Left kidney (tissue), 1 donor: ENCODE measurements at regions not wholly inside any gene's neighbourhood (a gene's known extent, or its start where the extent isn't known, plus 50 kb on each side); places are given as distances from the start of the nearest gene placed in this dataset.
"Not testable (repeated sequence)": the region's sequence is repeated elsewhere in the genome, so short reads cannot be mapped to it uniquely, and the experiment has no call there.

Source experiments
- DNase-seq: peaks from one replicate; pipeline ENCODE4 v3.0.0-alpha.2; 2013

DNA sequence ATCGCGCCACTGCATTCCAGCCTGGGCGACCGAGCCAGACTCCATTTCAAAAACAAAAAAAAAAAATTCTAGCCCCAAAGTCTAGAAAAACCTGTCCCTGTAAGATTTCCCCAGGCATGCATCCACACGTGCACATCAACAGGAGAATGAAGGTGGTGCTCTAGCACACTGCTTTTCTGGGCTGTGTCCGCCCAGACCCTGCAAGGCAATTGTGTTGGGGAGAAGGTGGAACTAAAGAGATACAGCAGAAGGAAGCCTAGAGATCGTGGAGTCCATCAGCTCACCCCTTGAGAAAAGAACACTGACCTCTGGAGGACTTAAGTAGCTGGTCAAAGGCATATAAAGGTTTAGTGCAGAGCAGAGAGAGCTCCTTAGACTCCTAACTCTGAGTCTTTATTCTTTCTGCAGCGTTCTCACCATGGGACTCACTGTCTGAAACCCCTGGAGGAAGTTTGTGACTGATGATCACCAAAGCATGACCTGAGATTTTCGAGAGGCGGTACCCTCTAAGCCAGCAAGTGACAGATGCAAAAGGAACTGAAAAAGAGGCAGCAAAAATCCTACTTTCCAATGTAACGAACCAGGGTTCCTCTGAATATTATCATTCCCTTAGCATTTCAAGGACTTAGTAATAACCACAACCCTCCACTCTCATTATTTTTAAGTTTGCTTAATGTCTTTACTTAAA is 179.8 kb downstream of the MEX3B start:
- DNase-seq = no peak

DNA sequence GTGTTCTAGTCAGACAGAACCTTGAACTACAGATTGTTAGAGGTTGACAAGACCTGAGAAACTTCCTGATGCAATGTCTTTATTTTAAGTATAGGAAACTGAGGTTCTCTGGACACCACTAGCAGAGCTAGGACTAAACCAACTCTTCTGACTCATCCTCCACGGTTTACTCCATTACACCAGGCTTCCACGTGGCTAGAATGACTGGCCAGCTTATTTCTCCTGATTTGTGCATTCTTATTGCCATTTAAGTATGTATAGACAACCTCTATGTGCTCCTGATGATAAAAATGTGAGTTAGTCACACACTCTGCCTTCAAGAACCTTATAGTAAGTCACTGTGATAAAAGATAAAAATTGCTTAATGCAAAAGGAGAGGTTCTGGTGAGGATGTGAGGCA is 182.7 kb downstream of the MEX3B start:
- no peak for DNase-seq

DNA sequence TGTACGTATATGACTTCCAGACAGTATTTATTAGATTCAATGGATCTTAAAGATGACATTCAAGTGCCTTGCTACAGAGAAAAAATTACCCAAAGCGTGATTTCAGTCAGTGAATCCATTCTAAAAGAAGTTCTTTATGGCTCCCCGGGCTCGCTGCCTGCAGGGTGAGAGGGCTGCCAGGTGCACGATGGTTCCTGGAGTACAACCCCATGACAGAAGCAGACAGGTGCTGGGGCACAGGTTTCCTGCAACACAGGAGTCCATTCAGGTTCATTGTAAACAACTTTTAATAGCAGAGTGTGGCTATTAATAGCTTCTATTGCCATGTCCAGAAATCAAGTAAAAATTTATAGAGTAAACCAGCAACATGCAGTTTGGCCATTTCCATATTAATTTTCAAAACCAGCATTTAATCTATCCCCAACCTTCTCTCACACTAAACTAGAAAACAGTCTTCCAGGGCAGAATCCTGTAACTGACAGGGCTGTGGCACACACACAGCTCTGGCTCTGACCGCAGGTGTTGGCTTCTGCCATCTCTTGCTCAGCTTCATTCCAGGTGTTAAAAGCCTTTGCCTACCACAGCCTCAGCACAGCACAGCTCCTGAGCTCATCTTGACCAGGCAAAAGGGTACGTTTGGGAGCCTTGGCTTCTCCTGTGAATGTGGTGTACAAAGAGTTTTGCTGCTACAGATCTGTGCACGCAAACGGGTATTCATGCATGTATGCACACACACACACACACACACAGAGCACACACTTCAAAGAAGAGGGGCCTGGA is 185.9 kb downstream of the MEX3B start:
- DNase-seq = no peak

DNA sequence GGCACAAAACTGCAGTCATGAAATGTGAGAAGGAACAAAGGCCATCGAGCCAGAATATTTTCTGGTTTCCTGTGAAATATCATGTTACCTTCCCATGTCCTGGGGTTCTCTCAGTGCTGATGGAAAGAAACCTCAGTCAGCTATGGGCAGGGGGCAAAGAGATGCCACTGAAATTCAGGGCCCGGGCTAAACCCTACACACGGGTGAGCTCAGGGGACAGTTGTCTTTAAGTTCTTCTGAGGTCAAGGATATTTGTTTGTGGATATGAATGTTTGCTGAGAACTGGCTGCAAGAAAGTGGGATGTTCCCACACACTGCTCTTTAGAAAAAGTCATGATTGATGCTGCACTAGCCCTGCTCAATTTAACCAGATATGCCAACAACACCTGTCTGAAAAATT is 187.2 kb downstream of the MEX3B start:
- no peak for DNase-seq

DNA sequence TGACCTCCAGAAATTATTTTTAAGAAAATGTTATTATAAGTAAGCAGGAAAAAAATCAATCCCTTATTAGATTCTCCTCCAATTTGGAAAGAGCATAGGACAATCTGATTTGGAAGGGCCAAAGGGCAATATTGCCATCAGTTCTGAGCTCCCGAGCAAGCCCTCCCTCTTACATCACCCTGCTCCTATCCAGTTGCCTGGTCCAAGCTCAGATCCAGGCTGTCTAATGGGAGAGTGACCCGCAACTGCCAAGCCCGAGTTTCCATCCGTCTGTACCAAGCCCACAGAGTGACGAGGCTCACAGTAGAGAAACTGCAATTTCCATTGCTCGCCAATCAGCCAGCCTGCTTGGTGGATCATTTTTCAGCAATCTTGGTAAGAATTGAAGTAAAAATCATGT is 187.7 kb downstream of the MEX3B start:
- DNase-seq = no peak

DNA sequence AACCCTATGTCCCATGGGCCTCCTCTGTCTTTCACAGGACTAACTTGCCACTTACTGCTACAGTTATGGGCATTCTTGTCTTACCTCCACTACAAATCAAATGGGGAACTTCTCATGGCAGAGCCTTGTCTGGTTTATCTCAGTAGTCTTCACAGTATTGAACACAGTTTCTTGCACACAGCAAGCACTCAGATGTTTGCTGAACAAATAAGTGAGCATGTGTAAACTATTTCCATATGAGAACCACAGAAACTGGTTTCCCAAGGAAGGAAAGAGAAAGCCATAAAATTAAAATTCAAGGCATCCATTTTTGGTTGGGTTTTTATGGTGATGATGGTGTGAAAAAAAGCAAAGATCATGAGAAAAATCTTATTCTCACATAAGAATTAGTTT is 189.2 kb downstream of the MEX3B start:
- DNase-seq = no peak

DNA sequence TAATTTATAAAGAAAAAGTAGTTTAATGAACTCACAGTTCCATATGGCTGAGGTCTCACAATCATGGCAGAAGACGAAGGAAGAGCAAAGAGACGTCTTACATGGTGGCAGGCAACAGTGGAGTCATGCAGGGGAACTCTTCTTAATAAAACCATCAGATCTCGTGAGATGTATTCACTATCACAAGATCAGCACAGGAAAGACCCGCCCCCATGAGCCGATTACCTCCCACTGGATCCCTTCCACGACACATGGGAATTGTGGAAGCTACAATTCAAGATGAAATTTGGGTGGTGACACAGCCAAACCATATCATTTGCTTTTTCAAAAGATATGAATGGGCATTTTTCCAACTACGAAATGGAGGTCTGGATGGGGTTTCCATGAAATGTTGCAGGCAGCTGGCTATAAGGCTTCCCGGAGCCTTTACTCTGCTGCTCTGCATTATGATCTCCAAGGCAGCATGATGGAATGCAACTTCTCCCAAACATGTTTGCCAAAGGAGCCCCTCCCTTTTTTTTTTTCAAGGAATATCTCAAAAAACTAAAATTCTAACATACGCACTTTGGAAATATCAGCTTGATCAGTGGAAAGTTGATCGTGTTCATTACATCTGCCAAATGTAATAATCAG is 189.7 kb downstream of the MEX3B start:
- no peak for DNase-seq

DNA sequence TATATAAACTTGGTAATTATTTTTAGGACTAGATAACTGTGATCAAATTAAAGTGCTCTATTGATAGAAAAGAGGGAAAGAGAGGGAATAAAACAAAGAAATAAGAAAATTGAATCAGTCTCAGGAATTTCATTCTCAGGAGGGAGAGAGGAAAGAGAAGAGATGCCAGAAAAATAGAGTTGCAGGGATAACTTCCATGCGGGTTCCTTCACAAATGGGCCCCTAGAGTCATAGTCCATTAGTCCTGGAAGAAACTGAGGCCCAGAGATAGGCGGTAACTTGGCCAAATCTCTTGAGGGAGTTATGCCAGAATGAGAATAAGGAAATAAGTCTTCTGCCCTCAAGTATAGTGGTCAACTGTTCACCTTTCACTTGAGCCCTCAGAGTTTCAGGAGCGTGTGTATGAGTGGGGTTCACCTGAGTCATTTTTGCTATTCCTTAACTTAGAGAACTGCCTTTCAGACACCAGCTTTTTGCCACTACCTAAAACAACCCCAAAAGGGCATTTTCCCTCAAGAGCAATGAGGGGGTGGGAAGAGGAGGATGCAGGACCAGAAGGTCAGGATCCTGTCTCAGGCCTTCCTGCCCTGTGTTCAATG is 192.6 kb downstream of the MEX3B start:
- no peak for DNase-seq

DNA sequence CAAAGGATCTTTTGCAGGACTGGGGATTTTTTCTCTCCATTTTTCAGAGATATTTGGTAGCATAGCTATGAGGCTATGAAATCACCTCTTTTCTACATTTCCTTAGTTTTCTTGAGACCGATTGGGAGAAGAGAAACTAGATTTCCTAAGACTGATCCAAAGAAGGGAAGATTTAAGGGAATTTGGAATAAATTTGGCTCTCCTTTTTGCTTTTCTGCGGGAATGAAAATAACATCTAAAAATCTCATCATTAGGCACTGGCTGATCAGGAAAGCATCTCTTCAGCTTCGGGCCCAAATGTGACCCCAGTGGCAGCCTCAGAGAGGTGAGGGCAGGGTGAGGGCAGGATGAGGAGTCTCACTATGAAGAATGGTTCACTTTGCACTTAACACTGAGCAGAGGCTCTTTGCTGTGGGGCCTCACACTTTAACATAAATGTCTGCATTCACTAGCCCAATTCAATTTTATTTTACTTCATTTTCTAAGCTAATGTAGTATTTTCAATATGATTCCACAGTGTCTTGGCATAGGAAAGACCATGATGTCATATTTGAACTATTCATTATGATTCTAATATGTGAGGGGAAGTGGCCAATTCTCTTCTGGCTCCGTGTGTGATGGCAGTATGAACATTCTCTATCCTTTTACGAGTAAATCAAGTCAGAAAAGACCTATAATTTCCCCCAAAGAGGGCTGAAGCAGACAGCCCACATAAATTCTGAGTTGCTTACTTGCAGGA is 193.2 kb downstream of the MEX3B start:
- no peak for DNase-seq

DNA sequence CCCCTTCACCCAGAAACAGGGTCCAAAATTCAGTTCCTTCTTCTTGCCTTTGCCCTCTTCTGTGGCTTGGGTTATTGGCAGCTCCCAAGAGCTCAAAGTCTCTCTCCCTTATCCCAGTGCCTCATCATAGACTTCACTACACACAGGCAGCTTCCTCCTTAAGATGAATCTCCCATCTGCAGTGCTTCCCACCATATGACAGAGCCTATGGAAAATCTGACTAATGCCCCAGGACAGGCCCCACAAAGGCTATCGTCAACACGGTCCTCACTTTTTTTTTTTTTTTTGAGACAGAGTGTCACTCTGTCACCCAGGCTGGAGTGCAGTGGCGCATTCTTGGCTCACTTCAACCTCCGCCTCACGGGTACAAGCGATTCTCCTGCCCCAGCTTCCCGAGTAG is 194.1 kb downstream of the MEX3B start:
- no peak for DNase-seq

DNA sequence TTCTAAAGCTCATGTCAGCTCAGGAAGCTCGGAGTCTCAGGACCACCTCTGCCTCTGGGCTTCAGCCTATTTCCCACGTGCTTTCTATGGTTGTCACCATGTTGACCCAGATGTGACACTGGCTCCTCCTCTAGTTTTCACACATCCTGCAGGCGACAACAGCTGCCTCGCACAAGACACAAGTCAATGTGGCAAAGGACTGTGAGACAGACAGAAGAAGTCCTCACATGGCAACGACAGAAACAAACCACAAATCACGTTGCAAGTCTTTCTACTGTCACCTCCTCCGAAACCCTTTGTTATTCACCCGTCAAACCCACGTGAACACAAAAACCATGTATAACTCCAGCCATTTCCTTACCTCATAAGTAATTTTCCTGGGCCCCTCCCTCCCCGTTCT is 194.5 kb downstream of the MEX3B start:
- no peak for DNase-seq

DNA sequence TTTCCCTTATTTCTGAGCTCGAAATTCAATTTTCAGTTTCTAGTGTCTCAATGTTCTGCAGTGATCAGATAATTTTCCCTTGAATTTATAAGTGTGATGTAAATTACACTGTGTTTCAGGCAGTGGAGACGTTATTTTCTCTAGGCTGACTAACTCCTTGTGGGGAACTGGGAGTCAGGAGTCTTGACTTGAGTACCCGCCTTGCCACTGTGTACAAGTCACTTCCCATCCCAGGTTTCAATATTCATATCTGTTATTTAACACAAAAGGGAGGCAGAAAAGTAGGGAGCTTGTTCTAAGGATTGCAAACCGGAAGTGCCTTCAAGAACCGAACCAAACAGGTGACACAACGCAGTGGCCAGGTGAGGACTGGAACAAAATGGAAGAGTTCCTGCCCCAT is 196.5 kb downstream of the MEX3B start:
- DNase-seq = no peak

DNA sequence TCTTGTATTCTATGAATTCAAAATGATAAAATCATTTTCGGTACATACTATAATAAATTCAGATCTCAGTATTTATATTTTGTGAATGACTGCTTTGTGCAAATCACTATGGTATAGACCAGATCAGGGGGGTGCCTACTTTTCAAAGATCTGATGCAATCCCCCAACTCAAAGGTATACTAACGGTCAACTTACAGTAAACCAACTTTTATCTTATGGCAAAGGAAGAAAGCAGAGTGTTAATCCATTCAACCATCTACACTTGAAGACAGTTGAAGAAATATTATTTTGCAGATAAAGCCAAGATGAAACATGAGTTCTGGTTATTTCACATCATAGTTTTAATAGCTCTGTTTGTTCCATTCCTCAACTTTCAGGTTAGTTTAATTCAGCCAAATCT is 197.1 kb downstream of the MEX3B start:
- DNase-seq = no peak

DNA sequence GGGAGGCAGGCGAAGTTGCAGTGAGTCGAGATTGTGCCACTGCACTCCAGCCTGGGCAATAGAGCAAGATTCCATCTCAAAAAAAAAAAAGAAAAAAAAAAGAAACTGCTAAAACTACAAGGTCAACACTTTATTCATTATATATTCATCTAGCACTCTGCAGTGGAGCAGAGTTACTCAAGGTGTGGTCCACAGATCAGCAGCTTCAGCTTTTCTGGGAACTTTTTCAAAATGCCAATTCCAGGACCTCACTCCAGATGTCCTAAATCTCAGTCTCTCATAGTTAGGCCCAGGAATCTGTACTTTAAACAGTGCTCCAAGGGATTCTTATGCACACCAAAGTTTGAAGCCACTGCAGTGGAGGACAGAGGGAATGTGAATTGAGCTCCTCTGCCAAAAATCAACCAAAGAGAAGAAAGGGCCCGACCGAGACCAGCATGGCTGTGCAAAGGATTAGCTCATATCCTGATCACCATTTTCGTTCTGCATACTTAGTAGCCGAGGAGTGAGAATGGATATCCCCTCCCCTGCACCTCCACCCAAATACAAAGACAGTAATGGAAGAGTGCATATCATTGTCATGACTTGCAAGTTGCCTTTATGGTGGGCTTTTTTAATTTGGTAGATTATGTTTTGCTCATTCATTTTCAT is 201.9 kb downstream of the MEX3B start:
- DNase-seq = no peak

DNA sequence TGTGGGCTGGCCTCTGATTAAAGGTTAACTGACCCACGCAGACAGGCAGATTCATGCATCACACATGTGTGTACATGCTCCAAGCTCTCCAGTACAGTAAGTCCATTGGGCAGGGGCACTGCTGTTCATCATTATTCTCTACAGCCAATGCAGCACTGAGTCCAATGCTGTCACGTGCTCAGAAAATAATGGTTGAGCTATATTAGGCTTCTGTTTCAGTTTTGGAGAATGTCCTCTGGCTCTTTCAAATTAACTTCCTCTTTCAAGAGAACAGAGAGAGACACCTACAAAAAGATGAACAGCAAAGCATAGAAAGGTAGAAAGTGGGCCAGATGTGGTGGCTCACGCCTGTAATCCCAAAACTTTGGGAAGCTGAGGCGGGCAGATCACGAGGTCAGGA is 202.6 kb downstream of the MEX3B start:
- no peak for DNase-seq

DNA sequence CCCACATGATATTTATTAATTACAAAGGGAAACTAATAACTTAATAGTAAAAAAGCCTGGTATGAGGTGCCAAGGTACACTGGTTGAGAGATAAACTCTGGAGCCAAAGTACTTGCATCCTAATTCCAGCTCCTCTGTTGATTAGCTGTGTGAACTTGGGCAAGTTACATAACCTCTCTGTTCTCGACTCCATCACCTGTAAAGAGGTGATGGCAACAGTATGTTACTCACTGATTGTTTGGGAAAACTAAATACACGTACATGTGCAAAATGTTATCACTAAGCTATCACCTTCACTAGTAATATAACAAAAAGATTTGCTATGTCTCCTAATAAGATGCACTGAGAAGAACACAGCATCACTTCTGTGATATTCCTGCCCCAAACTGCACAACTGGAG is 206.4 kb downstream of the MEX3B start:
- DNase-seq = no peak

DNA sequence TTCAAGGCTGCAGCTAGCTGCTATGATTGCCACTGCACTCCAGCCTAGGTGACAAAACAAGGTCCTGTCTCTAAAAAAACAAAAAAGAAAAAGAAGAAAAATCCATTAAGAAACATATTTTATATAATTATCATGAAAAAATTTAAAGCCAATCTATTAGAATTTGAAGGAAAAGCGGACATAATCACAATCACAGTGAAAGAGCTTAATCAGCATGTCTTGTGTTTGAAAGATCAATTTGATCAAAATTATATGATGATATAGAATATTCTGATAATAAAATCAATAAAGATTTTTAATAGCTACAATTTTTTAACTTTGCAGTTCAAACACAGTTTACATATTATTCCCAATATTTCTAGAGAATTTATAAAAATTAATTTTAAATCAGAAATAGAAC is 210.1 kb downstream of the MEX3B start:
- no peak for DNase-seq

DNA sequence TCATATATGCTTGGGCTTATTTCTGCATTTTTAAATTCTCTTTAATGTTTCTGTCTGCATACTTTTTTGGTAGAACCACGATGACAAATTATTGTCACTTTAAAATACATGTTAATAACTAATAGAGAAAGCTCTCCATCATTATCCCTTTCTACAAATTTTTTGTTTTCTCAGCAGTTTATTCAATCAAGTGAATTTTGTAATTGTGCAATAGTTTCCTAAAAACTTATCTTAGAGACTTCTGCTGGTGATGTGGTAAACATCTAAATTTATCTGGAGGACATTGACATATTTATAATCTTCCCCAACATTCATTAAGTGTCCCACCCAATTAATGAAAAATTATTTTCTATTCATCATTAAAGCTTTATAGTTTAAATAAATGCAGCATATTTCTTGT is 215.3 kb downstream of the MEX3B start:
- DNase-seq = no peak

DNA sequence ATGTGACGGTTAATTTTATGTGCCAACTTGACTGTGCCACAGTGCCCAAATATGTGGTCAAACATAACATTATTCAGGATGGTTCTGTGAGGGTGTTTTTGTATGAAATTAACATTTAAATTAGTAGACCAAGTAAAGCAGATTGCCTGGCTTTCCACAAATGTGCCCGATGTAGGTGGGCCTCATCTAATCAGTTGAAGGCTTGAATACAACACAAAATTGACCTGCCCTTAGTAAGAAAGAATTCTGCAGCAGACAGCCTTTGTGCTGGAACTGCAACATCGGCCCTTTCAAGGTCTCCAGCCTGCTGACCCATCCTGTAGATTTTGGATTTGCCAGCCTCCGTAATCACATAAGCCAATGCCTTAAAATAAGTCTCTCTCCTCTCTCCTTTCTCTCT is 215.9 kb downstream of the MEX3B start:
- no peak for DNase-seq

DNA sequence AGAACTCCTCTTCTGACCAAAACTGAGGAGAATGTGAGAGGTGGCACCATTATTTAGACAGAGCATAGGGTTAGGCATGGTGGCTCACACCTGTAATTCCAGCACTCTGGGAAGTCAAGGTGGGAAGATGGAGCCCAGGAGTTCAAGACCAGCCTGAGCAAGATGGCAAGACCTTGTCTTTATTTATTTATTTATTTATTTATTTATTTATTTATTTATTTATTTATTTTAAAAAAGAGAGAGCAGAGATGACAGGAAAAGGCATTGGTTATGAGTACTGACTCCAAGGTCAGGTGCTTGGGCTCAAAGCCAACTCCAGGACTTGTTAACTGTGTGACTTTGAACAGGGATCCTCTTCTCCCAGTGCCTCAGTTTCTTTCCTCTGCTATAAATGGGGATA is 217.7 kb downstream of the MEX3B start:
- no peak for DNase-seq

DNA sequence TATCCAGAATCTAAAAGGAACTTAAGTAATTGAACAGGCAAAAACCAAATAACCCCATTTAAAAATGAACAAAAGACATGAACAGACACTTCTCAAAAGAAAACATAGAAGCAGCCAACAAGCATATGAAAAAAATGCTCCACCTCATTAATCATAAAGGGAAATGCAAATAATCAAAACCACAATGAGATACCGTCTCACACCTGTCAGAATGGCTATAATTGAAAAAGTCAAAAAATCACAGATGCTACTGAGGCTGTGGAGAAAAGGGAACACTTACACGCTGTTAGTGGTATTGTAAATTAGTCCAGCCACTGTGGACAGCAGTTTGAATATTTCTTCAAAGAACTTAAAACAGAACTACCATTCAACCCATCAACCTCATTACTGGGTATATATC is 220.7 kb downstream of the MEX3B start:
- no peak for DNase-seq

DNA sequence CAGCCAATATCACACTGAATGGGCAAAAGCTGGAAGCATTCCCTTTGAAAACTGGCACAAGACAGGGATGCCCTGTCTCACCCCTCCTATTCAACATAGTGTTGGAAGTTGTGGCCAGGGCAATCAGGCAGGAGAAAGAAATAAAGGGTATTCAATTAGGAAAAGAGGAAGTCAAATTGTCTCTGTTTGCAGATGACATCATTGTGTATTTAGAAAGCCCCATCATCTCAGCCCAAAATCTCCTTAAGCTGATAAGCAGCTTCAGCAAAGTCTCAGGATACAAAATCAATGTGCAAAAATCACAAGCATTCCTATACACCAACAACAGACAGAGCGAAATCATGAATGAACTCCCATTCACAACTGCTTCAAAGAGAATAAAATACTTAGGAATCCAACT is 223.2 kb downstream of the MEX3B start:
- DNase-seq = not testable (repeated sequence)
